OCI-LY3 (cell line): ENCODE measurements at regions not wholly inside any gene's neighbourhood (a gene's known extent, or its start where the extent isn't known, plus 50 kb on each side); places are given as distances from the start of the nearest gene placed in this dataset.

Source experiments
- H2AFZ ChIP-seq: fragments of 200-600, 300-600 bp; shearing (Covaris generic); 2 replicates; pipeline ENCODE4 v1.6.0; 2014; ENCODE audit warnings: antibody characterized with exemption, low read depth, low read length
- H3K27ac ChIP-seq: fragments of 200-600, 300-600 bp; sonication (generic); 2 replicates; pipeline ENCODE4 v1.5.1; 2014; ENCODE audit warnings: mild to moderate bottlenecking, low read length, moderate library complexity, mixed read lengths
- H3K27me3 ChIP-seq: fragments of 200-600, 300-600 bp; sonication (generic); 2 replicates; pipeline ENCODE4 v1.6.1; 2014; ENCODE audit warnings: low read depth, low read length, mixed read lengths
- H3K36me3 ChIP-seq: fragments of 200-600, 300-600 bp; sonication (generic); replicated peaks from 2 replicates; pipeline ENCODE3; 2014; ENCODE audit warnings: low read depth, low read length, mixed read lengths
- H3K4me1 ChIP-seq: fragments of 300-600, 200-600 bp; sonication (generic); 2 replicates; pipeline ENCODE4 v1.6.1; 2014; ENCODE audit warnings: low read length, mixed read lengths
- H3K4me2 ChIP-seq: fragments of 200-600, 300-600 bp; sonication (generic); 2 replicates; pipeline ENCODE4 v1.6.1; 2014; ENCODE audit warnings: low read length, mixed read lengths
- H3K4me3 ChIP-seq: fragments of 300-600, 200-600 bp; sonication (generic); 2 replicates; pipeline ENCODE4 v1.5.1; 2014; ENCODE audit warnings: antibody characterized with exemption, mild to moderate bottlenecking, low read length, moderate library complexity
- H3K79me2 ChIP-seq: fragments of 300-600, 200-600 bp; shearing (Covaris generic); 2 replicates; pipeline ENCODE4 v1.6.1; 2014; ENCODE audit warnings: mild to moderate bottlenecking, low read length, mixed read lengths
- H3K9ac ChIP-seq: fragments of 300-600, 200-600 bp; shearing (Covaris generic); 2 replicates; pipeline ENCODE4 v1.6.0; 2014; ENCODE audit warnings: mild to moderate bottlenecking, low read length, moderate library complexity
- H3K9me3 ChIP-seq: fragments of 200-600, 300-600 bp; shearing (Covaris generic); 2 replicates; pipeline ENCODE4 v1.6.1; 2014; ENCODE audit warnings: low read length, mixed read lengths; ENCODE audit not compliant: insufficient read depth
- H4K20me1 ChIP-seq: fragments of 200-600, 300-600 bp; sonication (generic); 2 replicates; pipeline ENCODE4 v1.6.1; 2016; ENCODE audit warnings: low read length, mixed read lengths; ENCODE audit not compliant: insufficient read depth
- EZH2phosphoT487 ChIP-seq: fragments of 200-600 bp; shearing (Covaris generic); IDR thresholded peaks from 2 replicates; pipeline ENCODE4 v1.6.1; 2018; ENCODE audit warnings: antibody characterized with exemption, mixed run types, low read depth
- TF ChIP-seq, protein P1 (sequence below): fragments of 200-600, 300-600 bp; sonication (generic); IDR thresholded peaks from 2 replicates; pipeline ENCODE4 v1.5.1; 2014; ENCODE audit warnings: antibody characterized with exemption, low read length, low read depth

- Histone ChIP-seq H3K36me3 (no peaks in the 10 kb centered on the region), H3K4me3 (no peak overlapping the region), H3K9me3 (no peaks in the 10 kb centered on the region), H3K27ac (no peak overlapping the region), H3K79me2 (no peaks in the 10 kb centered on the region), H2AFZ (no peak overlapping the region), H3K9ac (no peak overlapping the region), H4K20me1 (no peaks in the 10 kb centered on the region), H3K4me2 (no peak overlapping the region), H3K4me1 (no peaks in the 10 kb centered on the region), H3K27me3 (peaks cover 10% of the 10 kb centered on the region)
- TF ChIP-seq, protein P1, sequence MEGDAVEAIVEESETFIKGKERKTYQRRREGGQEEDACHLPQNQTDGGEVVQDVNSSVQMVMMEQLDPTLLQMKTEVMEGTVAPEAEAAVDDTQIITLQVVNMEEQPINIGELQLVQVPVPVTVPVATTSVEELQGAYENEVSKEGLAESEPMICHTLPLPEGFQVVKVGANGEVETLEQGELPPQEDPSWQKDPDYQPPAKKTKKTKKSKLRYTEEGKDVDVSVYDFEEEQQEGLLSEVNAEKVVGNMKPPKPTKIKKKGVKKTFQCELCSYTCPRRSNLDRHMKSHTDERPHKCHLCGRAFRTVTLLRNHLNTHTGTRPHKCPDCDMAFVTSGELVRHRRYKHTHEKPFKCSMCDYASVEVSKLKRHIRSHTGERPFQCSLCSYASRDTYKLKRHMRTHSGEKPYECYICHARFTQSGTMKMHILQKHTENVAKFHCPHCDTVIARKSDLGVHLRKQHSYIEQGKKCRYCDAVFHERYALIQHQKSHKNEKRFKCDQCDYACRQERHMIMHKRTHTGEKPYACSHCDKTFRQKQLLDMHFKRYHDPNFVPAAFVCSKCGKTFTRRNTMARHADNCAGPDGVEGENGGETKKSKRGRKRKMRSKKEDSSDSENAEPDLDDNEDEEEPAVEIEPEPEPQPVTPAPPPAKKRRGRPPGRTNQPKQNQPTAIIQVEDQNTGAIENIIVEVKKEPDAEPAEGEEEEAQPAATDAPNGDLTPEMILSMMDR: no peak
- no peak for TF ChIP-seq EZH2phosphoT487
Observed at GRCh38 chr2:54374591-54375364, 81.3 kb upstream of the SPTBN1 start.

GRCh38 chr2:54377451-54377850 lies 78.7 kb upstream of the SPTBN1 start:
- Histone ChIP-seq H3K79me2 (no peaks in the 10 kb centered on the region), H3K27ac (no peak overlapping the region), H3K4me2 (no peak overlapping the region), H3K4me1 (no peaks in the 10 kb centered on the region), H3K9me3 (no peaks in the 10 kb centered on the region), H3K27me3 (peaks cover 10% of the 10 kb centered on the region), H3K9ac (no peak overlapping the region), H3K36me3 (no peaks in the 10 kb centered on the region), H2AFZ (no peak overlapping the region), H4K20me1 (no peaks in the 10 kb centered on the region), H3K4me3 (no peak overlapping the region)
- TF ChIP-seq EZH2phosphoT487: no peak
- TF ChIP-seq, protein P1: no peak

GRCh38 chr2:54377901-54378493 lies 78.1 kb upstream of the SPTBN1 start:
- no peak overlapping the region for H3K4me3 ChIP-seq
- H2AFZ ChIP-seq: no peak overlapping the region

DNA sequence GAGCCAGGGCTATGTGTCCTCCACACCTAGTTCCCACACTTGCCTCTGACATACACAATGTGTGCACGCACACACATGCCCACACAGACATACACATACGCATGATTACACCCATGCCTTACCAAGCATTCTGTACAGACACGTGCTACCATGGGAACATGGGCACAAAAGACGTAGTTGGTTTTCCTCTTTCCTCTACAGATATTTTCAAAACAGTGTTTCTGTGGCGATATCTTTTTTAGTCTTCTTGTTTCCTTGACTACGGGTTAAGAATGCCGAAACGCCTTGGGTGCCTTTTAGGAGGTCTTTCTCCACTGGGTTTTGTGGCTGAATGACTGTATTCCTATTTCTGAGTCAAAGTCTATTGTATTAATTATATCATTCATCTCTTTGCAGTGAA lies 75.5 kb upstream of the SPTBN1 start:
- no peaks in the 10 kb centered on the region for H3K9me3 ChIP-seq

More at GRCh38 chr2:54377901-54378493, 78.1 kb upstream of the SPTBN1 start:
- Histone ChIP-seq H3K36me3 (no peaks in the 10 kb centered on the region), H3K4me2 (no peak overlapping the region), H3K27me3 (peaks cover 10% of the 10 kb centered on the region), H3K79me2 (no peaks in the 10 kb centered on the region), H3K27ac (no peak overlapping the region), H3K9ac (no peak overlapping the region), H4K20me1 (no peaks in the 10 kb centered on the region), H3K9me3 (no peaks in the 10 kb centered on the region), H3K4me1 (no peaks in the 10 kb centered on the region)
- TF ChIP-seq, protein P1: no peak
- TF ChIP-seq EZH2phosphoT487: no peak

More for the DNA sequence above, 75.5 kb upstream of the SPTBN1 start:
- Histone ChIP-seq H3K4me2 (no peak overlapping the region), H3K36me3 (no peaks in the 10 kb centered on the region), H3K27me3 (peaks cover under 1% of the 10 kb centered on the region), H3K79me2 (no peaks in the 10 kb centered on the region), H4K20me1 (no peaks in the 10 kb centered on the region), H3K4me1 (no peaks in the 10 kb centered on the region), H3K4me3 (no peak overlapping the region), H3K27ac (no peak overlapping the region), H3K9ac (no peak overlapping the region), H2AFZ (no peak overlapping the region)
- TF ChIP-seq EZH2phosphoT487: no peak
- TF ChIP-seq, protein P1: no peak
